NT2/D1 (cell line): ENCODE measurements at regions not wholly inside any gene's neighbourhood (a gene's known extent, or its start where the extent isn't known, plus 50 kb on each side); places are given as distances from the start of the nearest gene placed in this dataset.

Source experiments
- DNase-seq: peaks from one replicate; pipeline ENCODE4 v3.0.0-alpha.2; 2011; ENCODE audit warnings: low read depth, low spot score
- H3K27me3 ChIP-seq: 2 replicates; pipeline ENCODE4 v1.6.0; 2011; ENCODE audit warnings: mild to moderate bottlenecking; ENCODE audit not compliant: insufficient read length, insufficient read depth
- H3K36me3 ChIP-seq: 2 replicates; pipeline ENCODE4 v1.6.1; 2011; ENCODE audit warnings: mild to moderate bottlenecking, low read length, mixed read lengths; ENCODE audit not compliant: insufficient read depth, insufficient read length
- H3K4me1 ChIP-seq: 2 replicates; pipeline ENCODE4 v1.5.1; 2011; ENCODE audit not compliant: insufficient read depth, insufficient read length
- H3K4me3 ChIP-seq: 2 replicates; pipeline ENCODE4 v1.5.1; 2011; ENCODE audit warnings: low read depth; ENCODE audit not compliant: insufficient read length
- H3K9ac ChIP-seq: 2 replicates; pipeline ENCODE4 v1.6.0; 2011; ENCODE audit warnings: low read depth; ENCODE audit not compliant: insufficient read length
- H3K9me3 ChIP-seq: 2 replicates; pipeline ENCODE4 v1.5.1; 2011; ENCODE audit warnings: mild to moderate bottlenecking, low read length; ENCODE audit not compliant: insufficient read depth
- SUZ12 ChIP-seq: IDR thresholded peaks from 2 replicates; pipeline ENCODE4 v1.6.1; 2011; ENCODE audit not compliant: insufficient read length, insufficient read depth; ENCODE audit errors: extremely low read depth
- YY1 ChIP-seq: IDR thresholded peaks from 2 replicates; pipeline ENCODE4 v1.6.1; 2011; ENCODE audit not compliant: insufficient read length, insufficient read depth
- ZNF274 ChIP-seq: IDR thresholded peaks from 2 replicates; pipeline ENCODE4 v1.6.1; 2011; ENCODE audit warnings: mild to moderate bottlenecking, low read depth, low read length

GRCh38 chrX:96563646-96564045, 121.0 kb upstream of the DIAPH2 start:
- Histone ChIP-seq H3K36me3 (no peaks in the 10 kb centered on the region), H3K9ac (no peak overlapping the region), H3K27me3 (no peaks in the 10 kb centered on the region), H3K9me3 (no peaks in the 10 kb centered on the region), H3K4me1 (no peaks in the 10 kb centered on the region), H3K4me3 (no peak overlapping the region)
- no peak for TF ChIP-seq SUZ12
- TF ChIP-seq YY1: no peak
- no peak for TF ChIP-seq ZNF274
- no peak for DNase-seq

GRCh38 chrX:96564595-96564994, 120.0 kb upstream of the DIAPH2 start:
- no peaks in the 10 kb centered on the region for H3K27me3 ChIP-seq
- H3K36me3 ChIP-seq: no peaks in the 10 kb centered on the region
- no peak overlapping the region for H3K4me3 ChIP-seq
- TF ChIP-seq ZNF274: no peak
- TF ChIP-seq SUZ12: no peak
- no peak for TF ChIP-seq YY1
- no peaks in the 10 kb centered on the region for H3K9me3 ChIP-seq
- DNase-seq: no peak
- H3K9ac ChIP-seq: no peak overlapping the region
- H3K4me1 ChIP-seq: no peaks in the 10 kb centered on the region

- no peak overlapping the region for H3K4me3 ChIP-seq
- H3K9ac ChIP-seq: no peak overlapping the region
- no peak for DNase-seq
- no peaks in the 10 kb centered on the region for H3K9me3 ChIP-seq
- TF ChIP-seq ZNF274: no peak
- no peaks in the 10 kb centered on the region for H3K4me1 ChIP-seq
- H3K36me3 ChIP-seq: no peaks in the 10 kb centered on the region
- no peaks in the 10 kb centered on the region for H3K27me3 ChIP-seq
These were observed 117.8 kb upstream of the DIAPH2 start for GRCh38 chrX:96566878-96567277.

GRCh38 chrX:96568071-96568470, 116.6 kb upstream of the DIAPH2 start:
- TF ChIP-seq SUZ12 (no peak), ZNF274 (no peak), YY1 (no peak)
- Histone ChIP-seq H3K36me3 (no peaks in the 10 kb centered on the region), H3K9ac (no peak overlapping the region), H3K27me3 (no peaks in the 10 kb centered on the region), H3K9me3 (no peaks in the 10 kb centered on the region), H3K4me3 (no peak overlapping the region), H3K4me1 (no peaks in the 10 kb centered on the region)
- DNase-seq: no peak

- H3K9me3 ChIP-seq: no peaks in the 10 kb centered on the region
- H3K36me3 ChIP-seq: no peaks in the 10 kb centered on the region
- no peaks in the 10 kb centered on the region for H3K27me3 ChIP-seq
- no peak overlapping the region for H3K4me3 ChIP-seq
- no peaks in the 10 kb centered on the region for H3K4me1 ChIP-seq
- no peak overlapping the region for H3K9ac ChIP-seq
- DNase-seq: no peak
- TF ChIP-seq ZNF274: no peak
- no peak for TF ChIP-seq YY1
- TF ChIP-seq SUZ12: no peak
These were observed 115.6 kb upstream of the DIAPH2 start for GRCh38 chrX:96569034-96569433.

GRCh38 chrX:96575011-96575410, 109.6 kb upstream of the DIAPH2 start:
- no peak for TF ChIP-seq YY1
- no peak for TF ChIP-seq SUZ12
- TF ChIP-seq ZNF274: no peak
- Histone ChIP-seq H3K9ac (no peak overlapping the region), H3K27me3 (no peaks in the 10 kb centered on the region), H3K9me3 (no peaks in the 10 kb centered on the region), H3K4me3 (no peak overlapping the region), H3K36me3 (no peaks in the 10 kb centered on the region), H3K4me1 (no peaks in the 10 kb centered on the region)
- DNase-seq: no peak

GRCh38 chrX:96576368-96576767, 108.3 kb upstream of the DIAPH2 start:
- Histone ChIP-seq H3K27me3 (no peaks in the 10 kb centered on the region), H3K4me3 (no peak overlapping the region), H3K36me3 (no peaks in the 10 kb centered on the region), H3K4me1 (no peaks in the 10 kb centered on the region), H3K9me3 (no peaks in the 10 kb centered on the region), H3K9ac (no peak overlapping the region)
- TF ChIP-seq YY1 (no peak), SUZ12 (no peak)
- DNase-seq: no peak

GRCh38 chrX:96578781-96579180, 105.9 kb upstream of the DIAPH2 start:
- Histone ChIP-seq H3K4me1 (no peaks in the 10 kb centered on the region), H3K9me3 (no peaks in the 10 kb centered on the region), H3K9ac (no peak overlapping the region), H3K4me3 (no peak overlapping the region), H3K27me3 (no peaks in the 10 kb centered on the region), H3K36me3 (no peaks in the 10 kb centered on the region)
- DNase-seq: no peak
- TF ChIP-seq SUZ12 (no peak), YY1 (no peak), ZNF274 (no peak)
